Loucy (cell line): ENCODE measurements at regions not wholly inside any gene's neighbourhood (a gene's known extent, or its start where the extent isn't known, plus 50 kb on each side); places are given as distances from the start of the nearest gene placed in this dataset.

Experiments used
- H2AFZ ChIP-seq: fragments of 200-600 bp; sonication (generic); 2 replicates; pipeline ENCODE4 v1.6.0; 2016; ENCODE audit warnings: antibody characterized with exemption, mild to moderate bottlenecking, low read length, moderate library complexity
- H3F3A ChIP-seq: fragments of 200-600 bp; 2 replicates; pipeline ENCODE4 v1.6.0; 2016; ENCODE audit warnings: antibody characterized with exemption, low read depth, mild to moderate bottlenecking
- H3K27me3 ChIP-seq: fragments of 200-600 bp; sonication (generic); 2 replicates; pipeline ENCODE4 v1.6.1; 2014; ENCODE audit warnings: low read length, mild to moderate bottlenecking; ENCODE audit not compliant: insufficient read depth, poor library complexity, severe bottlenecking
- H3K36me3 ChIP-seq: fragments of 200-600 bp; sonication (generic); 2 replicates; pipeline ENCODE4 v1.6.1; 2016; ENCODE audit warnings: low read length; ENCODE audit not compliant: insufficient read depth
- H3K4me1 ChIP-seq: fragments of 200-600 bp; sonication (generic); 2 replicates; pipeline ENCODE4 v1.5.1; 2014; ENCODE audit warnings: low read length, mild to moderate bottlenecking; ENCODE audit not compliant: insufficient read depth, poor library complexity, severe bottlenecking
- H3K4me2 ChIP-seq: fragments of 200-600 bp; sonication (generic); 2 replicates; pipeline ENCODE4 v1.6.0; 2014; ENCODE audit warnings: antibody characterized with exemption, low read length, low read depth, mild to moderate bottlenecking; ENCODE audit not compliant: poor library complexity, severe bottlenecking
- H3K4me3 ChIP-seq: fragments of 200-600 bp; sonication (generic); 2 replicates; pipeline ENCODE4 v1.5.1; 2014; ENCODE audit warnings: low read length, mild to moderate bottlenecking, mixed read lengths; ENCODE audit not compliant: poor library complexity, severe bottlenecking
- H3K79me2 ChIP-seq: fragments of 200-600 bp; sonication (generic); 2 replicates; pipeline ENCODE4 v1.6.1; 2014; ENCODE audit warnings: low read length; ENCODE audit not compliant: insufficient read depth
- H3K9ac ChIP-seq: fragments of 200-600 bp; sonication (generic); 2 replicates; pipeline ENCODE4 v1.6.0; 2014; ENCODE audit warnings: mild to moderate bottlenecking, low read depth, low read length, moderate library complexity; ENCODE audit not compliant: poor library complexity, severe bottlenecking
- H3K9me2 ChIP-seq: fragments of 200-600 bp; sonication (generic); replicated peaks from 2 replicates; pipeline ENCODE4 v1.6.1; 2016; ENCODE audit warnings: low read depth, low read length, mixed read lengths
- H3K9me3 ChIP-seq: fragments of 200-600 bp; sonication (generic); 2 replicates; pipeline ENCODE4 v1.6.1; 2014; ENCODE audit warnings: mild to moderate bottlenecking, antibody characterized with exemption, low read length, low read depth; ENCODE audit not compliant: insufficient read depth
- H4K20me1 ChIP-seq: fragments of 200-600 bp; sonication (generic); 2 replicates; pipeline ENCODE4 v1.6.0; 2014; ENCODE audit warnings: antibody characterized with exemption, low read length, mild to moderate bottlenecking; ENCODE audit not compliant: insufficient read depth, poor library complexity, severe bottlenecking
- EZH2phosphoT487 ChIP-seq: fragments of 200-600 bp; IDR thresholded peaks from 2 replicates; pipeline ENCODE4 v1.6.1; 2018; ENCODE audit warnings: antibody characterized with exemption, mild to moderate bottlenecking, moderate library complexity, borderline replicate concordance
- TF ChIP-seq, protein P1 (sequence below): fragments of 200-600 bp; sonication (generic); conservative IDR thresholded peaks from 2 replicates; pipeline ENCODE4 v1.5.1; 2014; ENCODE audit warnings: mild to moderate bottlenecking, antibody characterized with exemption, low read length

DNA sequence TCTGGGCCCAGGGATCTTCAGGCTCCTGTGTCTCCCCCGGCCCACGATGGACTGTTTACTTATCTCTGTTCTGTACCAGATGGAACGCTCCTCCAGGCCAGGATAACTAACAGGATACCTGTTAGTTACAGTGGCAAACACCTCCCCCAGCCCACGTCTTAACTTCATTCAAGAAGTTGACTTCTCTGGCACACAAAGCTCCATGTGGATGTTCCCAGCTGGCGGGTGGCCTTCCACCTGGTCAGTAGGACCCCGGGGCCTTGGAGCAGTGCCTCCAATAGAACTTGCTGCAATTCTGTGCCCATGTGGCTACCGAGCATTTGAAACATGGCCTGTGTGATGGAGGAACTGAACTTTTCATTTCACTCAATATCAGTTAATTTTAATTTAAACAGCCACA is 165.1 kb upstream of the GLI2 start:
- Histone ChIP-seq H3K4me1 (no peaks in the 10 kb centered on the region), H3K27me3 (no peaks in the 10 kb centered on the region), H4K20me1 (no peaks in the 10 kb centered on the region), H3K79me2 (no peaks in the 10 kb centered on the region), H3K36me3 (no peaks in the 10 kb centered on the region), H3K9ac (no peak overlapping the region), H2AFZ (no peak overlapping the region), H3K4me3 (no peak overlapping the region), H3K9me2 (no peaks in the 10 kb centered on the region), H3K9me3 (no peaks in the 10 kb centered on the region), H3K4me2 (no peak overlapping the region), H3F3A (no peaks in the 10 kb centered on the region)
- TF ChIP-seq, protein P1, sequence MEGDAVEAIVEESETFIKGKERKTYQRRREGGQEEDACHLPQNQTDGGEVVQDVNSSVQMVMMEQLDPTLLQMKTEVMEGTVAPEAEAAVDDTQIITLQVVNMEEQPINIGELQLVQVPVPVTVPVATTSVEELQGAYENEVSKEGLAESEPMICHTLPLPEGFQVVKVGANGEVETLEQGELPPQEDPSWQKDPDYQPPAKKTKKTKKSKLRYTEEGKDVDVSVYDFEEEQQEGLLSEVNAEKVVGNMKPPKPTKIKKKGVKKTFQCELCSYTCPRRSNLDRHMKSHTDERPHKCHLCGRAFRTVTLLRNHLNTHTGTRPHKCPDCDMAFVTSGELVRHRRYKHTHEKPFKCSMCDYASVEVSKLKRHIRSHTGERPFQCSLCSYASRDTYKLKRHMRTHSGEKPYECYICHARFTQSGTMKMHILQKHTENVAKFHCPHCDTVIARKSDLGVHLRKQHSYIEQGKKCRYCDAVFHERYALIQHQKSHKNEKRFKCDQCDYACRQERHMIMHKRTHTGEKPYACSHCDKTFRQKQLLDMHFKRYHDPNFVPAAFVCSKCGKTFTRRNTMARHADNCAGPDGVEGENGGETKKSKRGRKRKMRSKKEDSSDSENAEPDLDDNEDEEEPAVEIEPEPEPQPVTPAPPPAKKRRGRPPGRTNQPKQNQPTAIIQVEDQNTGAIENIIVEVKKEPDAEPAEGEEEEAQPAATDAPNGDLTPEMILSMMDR: no peak
- TF ChIP-seq EZH2phosphoT487: no peak

DNA sequence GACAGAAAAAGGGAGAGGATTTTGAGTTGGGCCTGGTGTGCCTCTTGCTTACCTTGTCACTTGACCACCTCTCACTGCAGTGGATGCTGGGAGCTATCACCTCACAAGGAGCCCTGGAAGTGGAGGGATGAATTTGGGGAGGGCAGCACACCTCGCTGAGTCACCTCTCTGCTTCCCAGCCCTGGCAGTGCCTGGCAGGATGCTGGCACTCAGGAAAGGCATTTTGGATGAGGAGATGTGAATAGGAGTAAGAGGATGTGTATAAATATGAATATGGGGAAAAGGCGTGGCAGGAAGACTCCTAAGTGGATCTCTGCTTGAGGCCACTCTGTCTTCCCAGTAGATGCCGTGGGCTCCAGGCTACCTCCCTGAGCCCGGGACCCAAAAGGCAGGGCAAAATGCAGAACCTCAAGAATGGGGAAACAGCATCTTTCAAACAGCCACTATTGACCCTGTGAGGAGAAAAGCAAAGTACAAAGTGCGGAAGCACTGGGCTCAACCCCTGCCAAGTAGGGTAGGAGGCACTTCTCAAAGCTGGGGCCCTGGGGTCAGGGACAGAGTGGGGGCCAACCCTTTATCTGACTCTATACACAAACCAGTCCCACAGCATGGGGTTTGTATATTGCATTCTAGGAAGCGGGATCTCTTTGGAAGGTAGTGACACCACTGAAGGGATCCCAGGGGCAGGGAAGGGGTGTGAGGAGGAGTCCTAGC is 164.5 kb upstream of the GLI2 start:
- no peak overlapping the region for H3K4me2 ChIP-seq
- no peak for TF ChIP-seq EZH2phosphoT487
- TF ChIP-seq, protein P1: no peak
- no peaks in the 10 kb centered on the region for H3F3A ChIP-seq
- H3K9ac ChIP-seq: no peak overlapping the region
- no peak overlapping the region for H3K4me3 ChIP-seq
- no peaks in the 10 kb centered on the region for H4K20me1 ChIP-seq
- H3K4me1 ChIP-seq: no peaks in the 10 kb centered on the region
- no peaks in the 10 kb centered on the region for H3K27me3 ChIP-seq
- H3K9me2 ChIP-seq: no peaks in the 10 kb centered on the region
- H3K9me3 ChIP-seq: no peaks in the 10 kb centered on the region
- H3K36me3 ChIP-seq: no peaks in the 10 kb centered on the region
- no peak overlapping the region for H2AFZ ChIP-seq
- H3K79me2 ChIP-seq: no peaks in the 10 kb centered on the region

DNA sequence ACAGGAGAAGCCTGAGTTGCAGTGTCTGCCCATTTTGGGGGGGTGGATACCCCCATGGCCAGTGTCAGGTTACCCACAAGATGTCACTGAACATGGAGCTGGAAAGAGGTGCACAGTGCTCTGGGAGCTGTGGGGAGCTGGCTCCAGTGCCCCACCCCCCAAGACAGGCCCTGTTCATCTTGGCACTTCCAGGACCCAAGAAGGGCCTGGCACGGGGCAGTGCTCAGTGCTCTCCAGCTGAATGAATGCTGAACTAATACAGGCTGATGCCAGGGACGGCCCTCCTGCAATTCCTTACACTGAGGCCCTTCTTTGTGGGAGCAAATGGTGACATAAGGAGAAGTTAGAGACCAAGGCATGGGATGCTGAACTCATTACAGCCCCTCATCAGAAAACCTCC is 163.4 kb upstream of the GLI2 start:
- H3K4me1 ChIP-seq: no peaks in the 10 kb centered on the region
- no peak overlapping the region for H2AFZ ChIP-seq
- H3F3A ChIP-seq: no peaks in the 10 kb centered on the region
- no peak overlapping the region for H3K4me2 ChIP-seq
- no peaks in the 10 kb centered on the region for H3K9me3 ChIP-seq
- H3K27me3 ChIP-seq: no peaks in the 10 kb centered on the region
- no peak overlapping the region for H3K9ac ChIP-seq
- no peaks in the 10 kb centered on the region for H3K9me2 ChIP-seq
- H4K20me1 ChIP-seq: no peaks in the 10 kb centered on the region
- H3K4me3 ChIP-seq: no peak overlapping the region
- no peaks in the 10 kb centered on the region for H3K36me3 ChIP-seq
- H3K79me2 ChIP-seq: no peaks in the 10 kb centered on the region
- TF ChIP-seq, protein P1: no peak
- no peak for TF ChIP-seq EZH2phosphoT487
